ENCODE measurements at regions not wholly inside any gene's neighbourhood (a gene's known extent, or its start where the extent isn't known, plus 50 kb on each side); places are given as distances from the start of the nearest gene placed in this dataset.

GRCh38 chr13:91162589-91162988, 184.9 kb upstream of the MIR17HG start:
- no peak for DNase-seq (ENCODE audit: extremely low read depth, low read depth)

GRCh38 chr13:91165758-91166157, 181.7 kb upstream of the MIR17HG start:
- DNase-seq (ENCODE audit: extremely low read depth, low read depth), result no peak

- DNase-seq (ENCODE audit: extremely low read depth, low read depth), result no peak
Measured at GRCh38 chr13:91166714-91167511, 180.6 kb upstream of the MIR17HG start.

- no peak for DNase-seq (ENCODE audit: extremely low read depth, low read depth)
Measured at GRCh38 chr13:91167706-91168385, 179.6 kb upstream of the MIR17HG start.

- DNase-seq (ENCODE audit: extremely low read depth, low read depth), result no peak
Measured at GRCh38 chr13:91168386-91168711, 179.1 kb upstream of the MIR17HG start.

- no peak for DNase-seq (ENCODE audit: extremely low read depth, low read depth)
Measured at GRCh38 chr13:91169321-91170050, 178.0 kb upstream of the MIR17HG start.

- no peak for DNase-seq (ENCODE audit: extremely low read depth, low read depth)
Measured at GRCh38 chr13:91172160-91172559, 175.3 kb upstream of the MIR17HG start.

- no peak for DNase-seq (ENCODE audit: extremely low read depth, low read depth)
Measured at GRCh38 chr13:91174886-91175501, 172.5 kb upstream of the MIR17HG start.

GRCh38 chr13:91178099-91178498, 169.4 kb upstream of the MIR17HG start:
- DNase-seq (ENCODE audit: extremely low read depth, low read depth), result no peak

- no peak for DNase-seq (ENCODE audit: extremely low read depth, low read depth)
Measured at GRCh38 chr13:91181892-91182291, 165.6 kb upstream of the MIR17HG start.

- DNase-seq (ENCODE audit: extremely low read depth, low read depth), result no peak
Measured at GRCh38 chr13:91184244-91184926, 163.1 kb upstream of the MIR17HG start.

- DNase-seq (ENCODE audit: extremely low read depth, low read depth), result peak; percentile 26
Measured at GRCh38 chr13:91185294-91185863, 162.1 kb upstream of the MIR17HG start.

- no peak for DNase-seq (ENCODE audit: extremely low read depth, low read depth)
Measured at GRCh38 chr13:91187522-91187921, 160.0 kb upstream of the MIR17HG start.

- no peak for DNase-seq (ENCODE audit: extremely low read depth, low read depth)
Measured at GRCh38 chr13:91189506-91189905, 158.0 kb upstream of the MIR17HG start.

GRCh38 chr13:91193358-91193757, 154.1 kb upstream of the MIR17HG start:
- no peak for DNase-seq (ENCODE audit: extremely low read depth, low read depth)

GRCh38 chr13:91195789-91196188, 151.7 kb upstream of the MIR17HG start:
- DNase-seq (ENCODE audit: extremely low read depth, low read depth), result no peak

GRCh38 chr13:91196958-91197357, 150.5 kb upstream of the MIR17HG start:
- no peak for DNase-seq (ENCODE audit: extremely low read depth, low read depth)

GRCh38 chr13:91199866-91200265, 147.6 kb upstream of the MIR17HG start:
- DNase-seq (ENCODE audit: extremely low read depth, low read depth), result no peak

- DNase-seq (ENCODE audit: extremely low read depth, low read depth), result no peak
Measured at GRCh38 chr13:91200486-91200885, 147.0 kb upstream of the MIR17HG start.

GRCh38 chr13:91203430-91203829, 144.1 kb upstream of the MIR17HG start:
- DNase-seq (ENCODE audit: extremely low read depth, low read depth), result no peak
